ENCODE measurements at regions not wholly inside any gene's neighbourhood (a gene's known extent, or its start where the extent isn't known, plus 50 kb on each side); places are given as distances from the start of the nearest gene placed in this dataset.
"Not testable (repeated sequence)": the region's sequence is repeated elsewhere in the genome, so short reads cannot be mapped to it uniquely, and the experiment has no call there.

DNA sequence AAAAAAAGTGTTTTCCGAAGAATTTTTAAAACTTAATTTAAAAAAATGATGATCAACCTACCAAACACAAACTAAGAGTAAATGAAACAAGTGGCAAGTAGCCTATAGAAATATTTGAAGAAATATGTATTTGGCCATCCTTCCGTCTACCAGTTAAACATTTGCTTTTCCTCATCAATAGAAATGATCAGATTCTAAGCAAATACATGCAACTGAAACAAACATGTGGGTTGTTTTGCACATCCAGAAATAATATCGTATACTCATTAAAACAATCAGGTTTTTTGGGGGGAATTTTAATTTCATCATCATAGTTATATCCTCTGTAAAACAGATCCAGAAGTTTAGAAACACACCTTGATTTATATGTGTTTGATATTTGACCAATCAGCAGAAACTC lies 1011.7 kb downstream of the GATA3 start:
- ChIA-PET CTCF (no interaction called here), POLR2A (no interaction called here)

DNA sequence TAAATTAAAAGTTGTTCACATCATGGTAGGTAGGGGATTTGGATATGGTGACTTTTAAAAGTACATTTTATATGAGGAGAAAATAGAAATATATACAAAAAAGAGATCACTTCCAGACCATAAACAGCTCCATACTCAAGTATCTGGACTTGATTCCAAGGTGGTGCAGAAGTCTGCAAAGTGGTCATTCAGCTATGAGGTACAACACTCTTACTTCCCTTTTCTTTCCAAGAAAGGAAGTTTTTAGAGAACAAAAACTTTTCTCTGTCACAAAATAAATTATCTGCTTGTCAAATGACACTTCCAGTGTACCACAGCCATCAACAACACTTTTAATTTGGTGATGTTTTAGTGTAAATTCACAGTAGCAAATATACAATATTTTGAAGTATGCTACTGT lies 1013.5 kb downstream of the GATA3 start:
- ChIA-PET CTCF (no interaction called here), POLR2A (no interaction called here)

DNA sequence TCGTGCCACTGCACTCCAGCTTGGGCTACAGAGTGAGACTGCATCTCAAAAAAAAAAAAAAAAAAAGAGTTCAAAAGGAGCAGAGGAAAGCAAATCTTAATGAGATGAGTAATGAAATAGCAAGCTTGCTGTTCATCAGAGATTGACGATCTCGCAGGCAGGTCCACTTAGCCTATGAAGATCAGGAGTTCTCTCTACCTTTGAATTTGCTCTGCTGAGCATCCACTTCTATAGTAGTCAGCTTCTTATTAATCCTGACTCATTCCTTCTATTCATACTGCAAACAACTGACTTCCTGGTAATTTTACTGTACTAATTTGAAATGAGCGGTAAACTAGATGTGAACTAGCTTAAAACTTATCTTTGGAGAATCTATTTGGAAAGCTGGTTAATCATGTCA lies 1014.6 kb downstream of the GATA3 start:
- ChIA-PET POLR2A (no interaction called here), CTCF (no interaction called here)

DNA sequence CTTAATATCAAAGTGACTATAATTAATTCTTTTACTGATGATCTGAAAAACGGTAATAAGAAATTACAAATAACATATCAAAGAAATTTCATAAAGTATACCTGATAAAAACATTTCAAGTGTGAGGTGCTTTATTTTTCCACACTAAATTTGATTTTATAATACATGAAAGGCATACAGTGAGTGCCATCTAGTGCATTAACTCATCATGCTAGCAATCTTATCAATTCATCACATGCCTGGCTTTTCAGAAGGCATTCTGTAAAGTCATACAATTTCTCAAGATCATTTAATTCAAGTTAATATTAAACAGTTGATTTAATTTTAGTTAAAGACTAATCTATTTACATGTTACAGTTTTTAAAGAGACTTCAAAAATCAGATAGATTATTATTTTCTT lies 1020.9 kb downstream of the GATA3 start:
- CTCF ChIA-PET, result no interaction called here
- POLR2A ChIA-PET, result no interaction called here

DNA sequence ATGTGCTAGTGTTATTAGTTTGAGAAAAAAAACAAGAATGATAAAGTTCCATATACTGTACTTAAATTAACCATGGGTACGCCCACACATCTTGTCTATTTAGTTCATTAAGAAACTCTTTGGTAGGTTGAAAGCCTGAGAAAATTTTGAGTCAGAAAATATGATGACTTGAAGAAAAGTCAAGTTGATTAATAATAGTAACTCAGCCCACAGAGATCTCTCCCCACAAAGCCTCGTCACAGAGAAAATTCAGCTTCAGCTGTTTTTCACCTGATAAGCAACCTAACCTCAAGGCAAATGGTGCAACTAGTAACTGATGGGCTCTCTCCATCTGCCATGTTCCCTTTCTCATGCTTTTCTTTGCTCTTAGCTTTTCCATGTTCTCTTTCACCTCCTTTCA lies 1021.6 kb downstream of the GATA3 start:
- ChIA-PET POLR2A (no interaction called here), CTCF (no interaction called here)

DNA sequence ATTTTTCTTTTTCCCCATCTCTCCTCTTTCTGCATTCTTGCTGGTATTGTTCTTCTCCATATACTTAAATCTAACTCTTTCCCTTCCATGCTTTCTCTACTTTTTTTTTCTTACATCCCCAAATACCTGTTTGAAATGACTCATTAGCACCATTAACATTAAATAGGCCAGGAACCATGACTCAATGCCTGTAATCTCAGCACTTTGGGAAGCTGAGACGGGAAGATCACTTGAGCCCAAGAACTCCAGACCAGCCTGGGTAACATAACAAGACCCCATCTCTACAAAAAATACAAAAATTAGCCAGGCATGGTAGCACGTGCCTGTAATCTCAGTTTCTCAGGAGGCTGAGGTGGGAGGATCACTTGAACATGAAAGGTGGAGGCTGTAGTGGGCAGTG lies 1026.8 kb downstream of the GATA3 start:
- CTCF ChIA-PET, result no interaction called here
- POLR2A ChIA-PET, result no interaction called here

DNA sequence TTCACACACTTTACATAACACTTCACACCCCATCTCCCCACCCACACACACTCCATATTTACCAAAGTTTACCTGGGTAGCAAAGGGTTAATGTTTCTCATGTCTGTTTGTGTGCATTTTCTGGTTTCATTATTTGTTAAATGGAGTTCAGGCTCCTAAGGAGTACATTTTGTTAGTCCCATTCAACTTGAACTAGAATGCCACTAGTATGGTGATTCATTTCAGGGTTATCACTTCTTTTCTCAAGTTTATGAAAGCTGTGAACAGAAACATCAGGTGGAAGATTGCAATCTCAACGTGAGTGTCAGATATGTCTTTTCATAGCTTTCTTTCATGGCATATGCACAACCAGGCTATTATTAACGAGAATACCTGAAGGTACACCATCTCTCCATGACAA lies 1027.5 kb downstream of the GATA3 start:
- POLR2A ChIA-PET, result no interaction called here
- CTCF ChIA-PET, result no interaction called here

DNA sequence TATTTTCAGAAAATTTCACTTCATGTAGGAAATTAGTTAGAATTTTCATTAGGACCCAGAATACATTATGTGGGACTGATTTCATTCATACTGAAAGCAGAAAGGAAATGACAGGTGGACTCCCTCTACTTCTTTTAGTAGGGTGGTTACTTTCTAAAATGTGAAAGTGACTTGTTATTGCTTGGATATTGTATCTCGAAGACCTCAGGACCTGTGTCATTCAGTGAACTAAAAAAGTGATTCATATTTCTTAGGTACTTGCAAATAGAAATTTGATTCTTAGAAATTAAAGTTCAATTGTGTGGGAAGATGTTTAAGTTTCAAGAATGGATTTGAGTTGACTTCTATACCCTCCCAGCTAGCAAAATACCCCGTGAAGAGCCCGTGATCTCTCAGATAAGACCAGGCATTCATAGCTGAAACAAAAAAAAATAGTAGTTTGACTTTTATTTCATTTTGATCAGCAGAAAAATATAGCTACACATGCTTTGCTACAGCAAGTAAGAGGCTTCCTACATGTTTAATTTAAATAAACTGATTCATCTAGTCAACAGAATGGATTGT lies 1037.1 kb downstream of the GATA3 start:
- ChIA-PET CTCF (no interaction called here), POLR2A (no interaction called here)

DNA sequence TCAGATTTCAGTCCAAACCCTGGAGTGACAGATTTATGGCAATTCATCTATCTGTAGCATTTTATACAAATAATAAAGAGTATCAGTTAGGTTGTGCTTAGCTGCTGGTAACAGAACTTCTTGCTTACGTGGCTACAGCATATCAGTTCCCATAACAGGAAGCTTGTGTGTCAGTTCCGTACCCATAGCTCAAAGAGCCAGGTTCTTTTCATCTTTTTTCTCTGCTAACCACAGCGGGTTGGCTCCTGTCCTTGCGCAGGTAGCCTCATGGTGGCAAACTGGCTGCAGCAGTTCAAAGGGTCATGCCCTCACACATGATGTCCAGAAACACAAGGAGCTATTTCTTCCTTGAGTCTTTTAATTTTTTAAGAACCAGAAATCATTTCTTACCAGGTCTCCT lies 1041.8 kb downstream of the GATA3 start:
- POLR2A ChIA-PET, result no interaction called here
- CTCF ChIA-PET, result no interaction called here

DNA sequence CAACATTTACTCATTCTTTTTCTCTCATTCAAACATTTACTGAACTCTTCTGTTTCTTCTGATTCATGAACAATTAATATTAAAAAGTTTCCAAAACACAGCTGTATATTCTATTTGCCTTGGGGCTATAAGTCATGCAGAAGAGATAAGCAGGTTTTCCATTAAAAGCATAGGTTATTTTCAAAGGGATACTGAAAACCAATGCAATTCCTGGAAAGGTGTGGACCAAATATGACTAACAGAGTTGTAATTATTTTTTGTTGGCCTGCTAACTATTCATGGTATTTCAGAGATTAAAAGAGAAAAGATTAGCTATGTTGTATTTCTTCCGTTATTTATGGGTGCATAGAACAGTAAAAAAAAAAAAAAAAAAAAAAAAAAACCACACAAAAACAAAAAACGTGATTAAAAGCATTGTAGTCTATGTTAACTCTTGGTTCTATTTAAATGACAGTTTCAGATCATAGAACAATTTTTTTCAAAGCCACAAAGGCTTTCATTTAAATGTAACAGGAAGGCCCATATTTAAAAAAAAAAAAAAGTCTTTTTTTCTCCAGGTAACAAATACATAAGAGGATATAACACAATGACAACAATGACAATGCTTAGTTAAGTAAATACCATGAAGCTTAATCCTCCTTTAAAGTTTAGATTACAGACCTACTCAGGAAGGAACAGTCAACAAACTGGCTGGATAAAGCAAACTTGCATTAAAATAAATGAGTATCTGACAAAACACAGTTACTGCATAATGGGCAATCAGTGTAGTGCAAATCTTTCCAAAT lies 1042.9 kb downstream of the GATA3 start:
- POLR2A ChIA-PET, result no interaction called here
- CTCF ChIA-PET, result no interaction called here

DNA sequence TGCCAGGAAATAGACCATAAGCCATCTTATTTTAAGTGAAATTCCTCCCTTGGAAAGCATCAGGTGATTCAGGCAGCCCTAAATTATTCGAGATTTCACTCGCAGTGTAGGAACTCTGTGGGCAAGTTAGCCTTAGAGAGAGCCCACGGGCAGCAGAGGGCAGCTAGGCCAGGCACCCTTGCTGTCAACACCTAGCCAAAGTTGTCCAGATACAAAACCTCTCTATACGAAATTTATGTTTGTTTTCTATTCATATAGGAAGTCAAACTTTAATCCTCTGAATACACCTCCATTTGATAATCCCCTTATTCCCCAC lies 1043.5 kb downstream of the GATA3 start:
- POLR2A ChIA-PET, result no interaction called here

DNA sequence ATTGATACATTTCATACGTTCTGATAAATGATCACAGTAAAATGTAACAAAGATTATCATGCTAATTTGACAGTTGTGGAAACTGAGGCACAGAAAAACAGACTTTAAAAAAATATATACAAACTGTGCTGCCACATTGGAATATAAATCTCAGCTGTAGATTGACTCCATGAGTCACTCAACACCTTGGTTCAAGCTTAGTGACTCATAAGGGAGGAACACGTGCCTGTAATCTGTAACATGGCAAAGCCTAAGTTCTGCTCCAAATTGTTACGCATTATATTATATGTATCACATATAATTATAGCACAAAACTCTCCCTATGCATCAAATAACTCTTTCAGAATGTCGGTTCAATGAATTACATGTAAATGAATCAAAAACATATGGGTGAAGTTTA lies 1047.5 kb downstream of the GATA3 start:
- ChIA-PET POLR2A (no interaction called here), CTCF (no interaction called here)

More for the DNA sequence above, 1043.5 kb downstream of the GATA3 start:
- CTCF ChIA-PET, result no interaction called here

DNA sequence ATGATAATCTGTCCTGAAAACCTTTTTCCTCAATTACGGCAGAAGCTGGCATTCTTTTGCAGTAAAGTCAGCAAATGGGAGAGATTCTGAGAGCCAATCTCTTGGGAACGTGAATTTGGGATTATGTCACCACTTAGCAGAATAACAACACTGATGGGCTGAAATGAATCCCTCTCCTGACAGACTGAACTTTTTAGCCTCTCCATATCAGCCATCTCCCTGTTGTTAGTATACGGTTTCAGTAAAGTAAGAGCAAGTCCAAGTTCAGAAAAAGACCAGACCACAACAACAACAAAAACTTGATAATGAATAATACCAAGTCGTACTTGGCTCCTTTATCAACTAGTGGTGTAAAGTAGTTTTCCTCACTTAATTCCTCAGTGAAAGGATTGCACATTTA lies 1048.8 kb downstream of the GATA3 start:
- ChIA-PET POLR2A (no interaction called here), CTCF (no interaction called here)

DNA sequence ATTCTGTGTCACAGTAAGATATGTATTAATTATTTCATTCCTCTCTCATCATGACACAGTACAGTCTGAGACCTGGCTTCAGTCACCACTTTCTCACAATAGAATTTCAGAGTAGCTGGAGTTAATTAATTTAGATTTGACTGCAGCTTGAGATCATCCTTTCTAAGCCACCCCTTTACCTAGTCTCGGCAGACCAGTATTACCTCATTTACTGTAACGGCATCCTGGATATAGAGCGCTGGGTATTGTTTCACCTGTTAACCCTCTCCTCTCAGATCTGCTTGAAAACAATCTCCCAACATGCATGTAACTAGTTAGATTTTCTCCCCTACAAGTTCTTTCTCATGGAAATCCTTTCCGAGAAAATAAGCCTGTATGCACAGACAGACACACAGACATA lies 1057.5 kb downstream of the GATA3 start:
- CTCF ChIA-PET, result no interaction called here
- POLR2A ChIA-PET, result interaction anchor here (0.6 kb wide), 1 partner anchor 102 kb away, joined by 6 read pairs; no protein-coding TSS in a partner anchor

DNA sequence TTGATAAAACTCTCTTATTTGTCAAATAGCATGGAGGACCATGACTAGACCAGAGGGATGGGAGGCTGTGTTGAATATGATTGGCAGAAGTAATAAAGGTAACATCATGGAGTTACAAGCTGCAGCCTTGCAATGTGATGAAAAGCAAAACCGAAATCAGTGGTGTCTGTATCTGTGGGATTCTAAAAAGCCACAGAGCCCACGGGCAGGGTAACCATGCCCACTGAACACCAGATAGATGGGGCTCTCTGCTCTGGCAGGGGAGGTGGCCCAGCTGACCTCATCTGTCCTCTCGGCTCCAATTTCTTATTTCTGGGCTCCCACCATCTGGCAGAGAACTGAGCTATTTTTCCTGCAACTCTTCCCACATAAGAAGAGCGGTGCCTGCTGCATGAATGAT lies 1072.2 kb downstream of the GATA3 start:
- ChIA-PET POLR2A (no interaction called here), CTCF (no interaction called here)

DNA sequence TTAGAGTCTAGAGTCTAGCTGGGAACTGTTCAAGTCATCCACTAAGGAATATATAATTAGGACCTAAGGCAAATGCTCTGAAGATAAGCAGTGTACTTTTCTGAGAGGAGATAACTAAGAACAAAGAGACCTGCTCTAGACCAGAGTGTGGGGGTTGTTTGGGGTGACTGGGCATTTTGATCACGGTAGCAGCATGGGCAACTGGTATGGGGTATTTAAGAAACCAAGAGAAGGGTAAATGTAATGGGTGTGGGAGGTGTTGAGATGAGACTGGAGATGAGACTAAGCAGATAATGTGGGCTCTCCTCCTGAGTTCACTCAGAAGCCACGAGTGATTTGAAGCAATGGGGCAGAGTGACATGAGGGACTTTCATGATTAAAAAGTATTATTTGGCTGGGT lies 1082.9 kb downstream of the GATA3 start:
- ChIA-PET CTCF (no interaction called here), POLR2A (no interaction called here)

DNA sequence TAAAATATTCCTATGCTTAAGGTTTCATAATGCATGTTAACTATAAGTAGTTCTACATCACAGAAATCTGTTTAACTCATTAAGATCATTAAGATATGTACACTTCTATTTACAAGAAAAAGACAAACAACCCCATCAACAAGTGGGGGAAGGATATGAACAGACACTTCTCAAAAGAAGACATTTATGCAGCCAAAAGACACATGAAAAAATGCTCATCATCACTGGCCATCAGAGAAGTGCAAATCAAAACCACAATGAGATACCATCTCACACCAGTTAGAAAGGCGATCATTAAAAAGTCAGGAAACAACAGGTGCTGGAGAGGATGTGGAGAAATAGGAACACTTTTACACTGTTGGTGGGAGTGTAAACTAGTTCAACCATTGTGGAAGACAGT lies 1084.3 kb downstream of the GATA3 start:
- POLR2A ChIA-PET, CTCF ChIA-PET: not testable (repeated sequence)

DNA sequence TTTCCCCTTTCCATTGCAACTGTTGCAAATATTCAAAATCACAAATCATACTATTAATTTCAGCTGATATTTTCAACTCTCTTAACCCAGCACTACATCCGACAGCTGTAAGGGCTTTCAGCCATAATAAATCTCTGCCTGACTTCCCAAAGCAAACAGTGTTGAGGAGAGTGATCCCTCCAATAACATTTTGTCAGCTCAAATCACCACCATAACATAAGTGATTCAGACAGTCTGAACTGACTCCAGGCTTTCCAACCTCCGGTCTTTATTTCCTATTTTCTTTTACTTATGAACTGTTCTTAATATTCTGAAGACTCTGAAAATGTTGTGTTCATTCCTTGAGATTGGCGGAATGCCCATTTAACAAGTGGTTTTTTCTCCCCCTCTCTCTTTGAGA lies 1085.9 kb downstream of the GATA3 start:
- CTCF ChIA-PET, result no interaction called here
- POLR2A ChIA-PET, result no interaction called here

DNA sequence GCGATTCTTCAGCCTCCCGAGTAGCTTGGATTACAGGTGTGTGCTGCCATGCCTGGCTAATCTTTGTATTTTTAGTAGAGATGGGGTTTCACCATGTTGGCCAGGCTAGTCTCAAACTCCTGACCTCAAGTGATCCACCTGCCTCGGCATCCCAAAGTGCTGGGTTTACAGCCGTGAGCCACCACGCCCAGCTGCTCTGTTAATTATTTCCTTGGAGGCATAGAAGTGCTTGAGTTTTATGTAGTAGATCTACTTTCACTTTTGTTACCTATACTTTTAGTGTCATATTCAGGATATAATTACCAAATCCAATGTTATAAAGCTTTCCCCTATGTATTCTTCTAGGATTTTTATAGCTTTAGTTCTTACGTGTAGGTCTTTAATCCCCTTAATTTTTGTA lies 1093.0 kb downstream of the GATA3 start:
- POLR2A ChIA-PET, result no interaction called here
- CTCF ChIA-PET, result no interaction called here

DNA sequence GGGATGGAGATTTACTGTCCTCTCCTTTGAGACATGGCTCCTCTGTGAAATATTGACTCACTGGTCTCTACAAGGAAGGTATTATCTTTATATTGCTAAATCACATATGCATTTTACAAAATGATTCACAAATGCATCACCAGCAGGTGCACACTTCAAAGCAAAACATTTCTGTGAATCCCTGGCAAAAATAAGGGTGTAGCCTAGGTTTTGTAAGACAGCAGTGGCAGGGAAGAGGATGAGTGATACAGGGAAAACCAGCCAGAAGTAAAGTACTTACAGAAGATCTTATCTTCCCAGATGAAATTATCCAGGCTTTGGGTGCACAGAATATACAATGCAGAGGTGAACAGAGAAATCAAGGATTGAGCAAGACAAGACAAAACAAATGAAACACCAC lies 1094.6 kb downstream of the GATA3 start:
- CTCF ChIA-PET, result no interaction called here
- POLR2A ChIA-PET, result no interaction called here

DNA sequence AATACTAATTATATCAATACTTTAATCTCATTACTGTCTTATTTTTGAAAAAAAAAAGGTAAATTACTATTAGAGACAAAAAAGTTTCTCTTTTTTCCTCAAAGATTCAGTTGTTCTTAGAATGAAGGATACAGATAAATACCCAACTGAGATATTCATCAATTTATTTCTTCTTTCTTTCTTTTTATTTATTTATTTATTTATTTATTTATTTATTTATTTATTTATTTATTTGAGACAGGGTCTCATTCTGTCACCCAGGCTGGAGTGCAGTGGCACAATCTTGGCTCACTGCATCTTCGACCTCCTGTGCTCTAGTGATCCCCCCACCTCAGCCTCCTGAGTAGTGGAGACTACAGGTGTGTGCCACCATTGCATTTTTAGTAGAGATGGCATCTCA lies 1098.6 kb downstream of the GATA3 start:
- CTCF ChIA-PET, POLR2A ChIA-PET: not testable (repeated sequence)

DNA sequence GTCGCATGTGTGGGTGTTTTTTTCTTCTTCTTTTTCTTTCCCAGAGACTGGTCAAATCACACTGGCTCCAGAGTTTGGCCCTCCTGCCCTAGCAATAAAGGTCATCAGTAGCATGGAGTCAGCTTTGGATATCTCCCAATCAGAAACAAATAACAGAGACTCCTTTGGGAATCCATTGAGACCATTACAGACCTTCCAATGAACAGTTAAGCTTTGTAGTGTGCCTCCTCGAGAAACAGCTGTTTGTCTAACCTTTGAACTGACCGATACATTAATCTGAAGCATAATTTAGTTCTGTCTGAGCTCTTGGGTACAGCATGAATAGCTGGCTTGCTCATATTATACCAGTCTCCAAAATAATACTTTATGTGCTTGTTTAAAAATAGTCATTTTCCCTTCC lies 1103.2 kb downstream of the GATA3 start:
- ChIA-PET POLR2A (no interaction called here), CTCF (no interaction called here)

DNA sequence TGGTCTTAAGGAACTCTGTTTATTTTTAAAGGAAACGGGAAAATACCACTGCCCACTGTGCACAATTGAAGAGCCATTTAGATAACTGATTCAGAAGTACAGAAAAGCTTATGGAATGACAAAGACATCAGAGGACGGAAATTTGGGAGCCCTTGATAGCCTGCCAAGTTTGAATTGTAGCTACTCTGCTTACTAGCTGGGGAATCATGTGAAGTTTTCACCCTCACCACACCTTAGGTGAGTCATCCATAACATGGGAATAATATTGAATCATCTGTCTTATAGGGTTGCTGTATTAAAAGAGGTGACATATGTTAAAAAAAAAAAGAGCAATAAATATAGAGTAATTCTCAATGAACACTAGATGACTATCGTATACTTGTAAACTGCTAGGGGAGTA lies 1104.2 kb downstream of the GATA3 start:
- CTCF ChIA-PET, result no interaction called here

More for the DNA sequence above, 1104.2 kb downstream of the GATA3 start:
- POLR2A ChIA-PET, result no interaction called here
